ENCODE measurements at regions not wholly inside any gene's neighbourhood (a gene's known extent, or its start where the extent isn't known, plus 50 kb on each side); places are given as distances from the start of the nearest gene placed in this dataset.

- Histone ChIP-seq H3K4me3 (ENCODE audit: low read length, poor library complexity, severe bottlenecking) (no peak overlapping the region), H3K4me1 (ENCODE audit: insufficient read depth, low read length, poor library complexity, severe bottlenecking) (no peaks in the 10 kb centered on the region), H2AFZ (ENCODE audit: low read length) (no peak overlapping the region), H3K27me3 (ENCODE audit: insufficient read depth, low read length, poor library complexity, severe bottlenecking) (no peaks in the 10 kb centered on the region), H4K20me1 (ENCODE audit: insufficient read depth, low read length, poor library complexity, severe bottlenecking) (no peaks in the 10 kb centered on the region), H3F3A (ENCODE audit: low read depth) (no peaks in the 10 kb centered on the region), H3K9ac (ENCODE audit: low read depth, low read length, poor library complexity, severe bottlenecking) (no peak overlapping the region), H3K79me2 (ENCODE audit: insufficient read depth, low read length) (no peaks in the 10 kb centered on the region), H3K4me2 (ENCODE audit: low read depth, low read length, poor library complexity, severe bottlenecking) (no peak overlapping the region), H3K9me3 (ENCODE audit: insufficient read depth, low read depth, low read length) (no peaks in the 10 kb centered on the region), H3K36me3 (ENCODE audit: insufficient read depth, low read length) (no peaks in the 10 kb centered on the region), H3K9me2 (replicated peaks; ENCODE audit: low read depth, low read length) (no peaks in the 10 kb centered on the region)
- TF ChIP-seq EZH2phosphoT487 (IDR thresholded peaks at IDR 0.05; ENCODE audit: borderline replicate concordance): no peak
- TF ChIP-seq, protein P1, sequence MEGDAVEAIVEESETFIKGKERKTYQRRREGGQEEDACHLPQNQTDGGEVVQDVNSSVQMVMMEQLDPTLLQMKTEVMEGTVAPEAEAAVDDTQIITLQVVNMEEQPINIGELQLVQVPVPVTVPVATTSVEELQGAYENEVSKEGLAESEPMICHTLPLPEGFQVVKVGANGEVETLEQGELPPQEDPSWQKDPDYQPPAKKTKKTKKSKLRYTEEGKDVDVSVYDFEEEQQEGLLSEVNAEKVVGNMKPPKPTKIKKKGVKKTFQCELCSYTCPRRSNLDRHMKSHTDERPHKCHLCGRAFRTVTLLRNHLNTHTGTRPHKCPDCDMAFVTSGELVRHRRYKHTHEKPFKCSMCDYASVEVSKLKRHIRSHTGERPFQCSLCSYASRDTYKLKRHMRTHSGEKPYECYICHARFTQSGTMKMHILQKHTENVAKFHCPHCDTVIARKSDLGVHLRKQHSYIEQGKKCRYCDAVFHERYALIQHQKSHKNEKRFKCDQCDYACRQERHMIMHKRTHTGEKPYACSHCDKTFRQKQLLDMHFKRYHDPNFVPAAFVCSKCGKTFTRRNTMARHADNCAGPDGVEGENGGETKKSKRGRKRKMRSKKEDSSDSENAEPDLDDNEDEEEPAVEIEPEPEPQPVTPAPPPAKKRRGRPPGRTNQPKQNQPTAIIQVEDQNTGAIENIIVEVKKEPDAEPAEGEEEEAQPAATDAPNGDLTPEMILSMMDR (conservative IDR thresholded peaks at IDR 0.05; ENCODE audit: low read length): no peak
Measured at GRCh38 chr2:4561196-4561595, 857.8 kb downstream of the DCDC2C start.

DNA sequence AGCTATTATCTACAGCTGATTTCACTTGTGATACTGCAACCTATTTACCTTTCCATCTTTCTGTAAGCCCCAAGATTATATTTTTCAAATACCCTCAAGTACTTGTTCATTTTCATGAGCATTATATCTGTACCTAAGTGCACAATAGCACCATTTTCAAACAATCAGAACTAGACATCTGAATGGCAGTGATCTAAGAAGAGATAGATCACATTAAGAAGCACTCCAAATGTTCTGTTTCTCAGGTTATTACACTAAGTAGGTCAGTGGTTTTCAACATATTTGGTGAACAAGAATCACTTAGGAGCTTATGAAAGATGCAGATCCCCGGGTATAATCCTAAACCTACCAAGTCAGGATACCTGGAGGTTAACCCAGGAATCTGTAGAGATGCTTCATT lies 872.7 kb downstream of the DCDC2C start:
- H3K4me1 ChIP-seq (ENCODE audit: insufficient read depth, low read length, poor library complexity, severe bottlenecking): no peaks in the 10 kb centered on the region
- no peaks in the 10 kb centered on the region for H4K20me1 ChIP-seq (ENCODE audit: insufficient read depth, low read length, poor library complexity, severe bottlenecking)
- H3K4me3 ChIP-seq (ENCODE audit: low read length, poor library complexity, severe bottlenecking): no peak overlapping the region
- H3K79me2 ChIP-seq (ENCODE audit: insufficient read depth, low read length): no peaks in the 10 kb centered on the region
- TF ChIP-seq, protein P1 (conservative IDR thresholded peaks at IDR 0.05; ENCODE audit: low read length): no peak
- TF ChIP-seq EZH2phosphoT487 (IDR thresholded peaks at IDR 0.05; ENCODE audit: borderline replicate concordance): no peak
- H3K27me3 ChIP-seq (ENCODE audit: insufficient read depth, low read length, poor library complexity, severe bottlenecking): no peaks in the 10 kb centered on the region
- no peaks in the 10 kb centered on the region for H3F3A ChIP-seq (ENCODE audit: low read depth)
- no peak overlapping the region for H3K4me2 ChIP-seq (ENCODE audit: low read depth, low read length, poor library complexity, severe bottlenecking)
- no peak overlapping the region for H2AFZ ChIP-seq (ENCODE audit: low read length)
- no peaks in the 10 kb centered on the region for H3K9me2 ChIP-seq (replicated peaks; ENCODE audit: low read depth, low read length)
- no peaks in the 10 kb centered on the region for H3K9me3 ChIP-seq (ENCODE audit: insufficient read depth, low read depth, low read length)
- H3K9ac ChIP-seq (ENCODE audit: low read depth, low read length, poor library complexity, severe bottlenecking): no peak overlapping the region
- no peaks in the 10 kb centered on the region for H3K36me3 ChIP-seq (ENCODE audit: insufficient read depth, low read length)

DNA sequence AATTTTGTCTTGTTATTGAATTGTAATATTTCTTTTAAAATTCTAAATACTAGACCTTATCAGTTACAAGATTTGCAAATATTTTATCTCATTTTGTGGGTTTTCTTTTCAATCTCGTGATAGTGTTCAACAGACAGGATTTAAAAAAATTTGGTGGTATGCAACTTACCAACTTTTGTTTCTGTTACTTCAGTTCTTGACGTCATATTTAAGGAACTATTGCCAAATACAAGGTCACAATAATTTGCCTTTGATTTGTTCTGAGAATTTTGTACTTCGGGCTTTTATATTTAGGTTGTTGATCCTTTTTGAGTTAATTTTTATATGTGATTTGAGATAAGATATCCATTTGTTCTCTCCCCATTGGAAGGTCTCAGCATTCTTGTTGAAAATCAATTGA lies 876.6 kb downstream of the DCDC2C start:
- no peak for TF ChIP-seq EZH2phosphoT487 (IDR thresholded peaks at IDR 0.05; ENCODE audit: borderline replicate concordance)
- TF ChIP-seq, protein P1 (conservative IDR thresholded peaks at IDR 0.05; ENCODE audit: low read length): no peak

More for the DNA sequence above, 876.6 kb downstream of the DCDC2C start:
- Histone ChIP-seq H3K9me2 (replicated peaks; ENCODE audit: low read depth, low read length) (no peaks in the 10 kb centered on the region), H4K20me1 (ENCODE audit: insufficient read depth, low read length, poor library complexity, severe bottlenecking) (no peaks in the 10 kb centered on the region), H3F3A (ENCODE audit: low read depth) (no peaks in the 10 kb centered on the region), H3K4me3 (ENCODE audit: low read length, poor library complexity, severe bottlenecking) (no peak overlapping the region), H3K9ac (ENCODE audit: low read depth, low read length, poor library complexity, severe bottlenecking) (no peak overlapping the region), H3K4me2 (ENCODE audit: low read depth, low read length, poor library complexity, severe bottlenecking) (no peak overlapping the region), H3K4me1 (ENCODE audit: insufficient read depth, low read length, poor library complexity, severe bottlenecking) (no peaks in the 10 kb centered on the region), H3K27me3 (ENCODE audit: insufficient read depth, low read length, poor library complexity, severe bottlenecking) (no peaks in the 10 kb centered on the region), H2AFZ (ENCODE audit: low read length) (no peak overlapping the region), H3K9me3 (ENCODE audit: insufficient read depth, low read depth, low read length) (no peaks in the 10 kb centered on the region), H3K79me2 (ENCODE audit: insufficient read depth, low read length) (no peaks in the 10 kb centered on the region), H3K36me3 (ENCODE audit: insufficient read depth, low read length) (no peaks in the 10 kb centered on the region)
